NB4 (cell line): ENCODE measurements at regions not wholly inside any gene's neighbourhood (a gene's known extent, or its start where the extent isn't known, plus 50 kb on each side); places are given as distances from the start of the nearest gene placed in this dataset.

Experiments used
- MYC ChIP-seq: IDR thresholded peaks from 2 replicates; pipeline ENCODE4 v1.6.1; 2011; ENCODE audit warnings: low read depth, low read length
- POLR2A ChIP-seq: IDR thresholded peaks from 2 replicates; pipeline ENCODE4 v1.6.1; 2011; ENCODE audit warnings: mild to moderate bottlenecking; ENCODE audit not compliant: insufficient read length; ENCODE audit errors: extremely low read depth
- TF ChIP-seq, protein P1 (sequence below): IDR thresholded peaks from one replicate; pipeline ENCODE4 v1.5.1; 2012; ENCODE audit warnings: low read depth, low read length
- TF ChIP-seq, protein P2 (sequence below): IDR thresholded peaks from 2 replicates; pipeline ENCODE4 v1.6.1; 2011; ENCODE audit warnings: low read depth, low read length

DNA sequence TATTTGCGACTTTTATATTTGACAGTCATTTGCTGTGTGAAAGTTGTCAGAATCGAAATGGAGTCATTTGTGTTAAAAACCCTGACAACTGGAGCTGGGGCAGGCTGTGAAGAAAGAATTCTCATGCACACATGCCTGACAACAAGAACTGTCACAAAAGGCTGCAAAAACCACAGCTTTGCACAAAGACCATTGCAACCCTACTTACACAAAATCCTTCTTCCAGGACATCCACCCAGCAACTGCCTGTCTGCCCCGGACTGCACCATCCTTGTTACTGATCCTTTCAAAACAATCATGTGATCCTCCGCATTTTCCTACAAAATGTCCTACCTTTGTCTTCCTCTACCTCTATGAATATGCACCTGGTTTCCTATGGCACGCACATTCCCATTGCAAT, 66.8 kb upstream of the IRS2 start:
- TF ChIP-seq, protein P1, sequence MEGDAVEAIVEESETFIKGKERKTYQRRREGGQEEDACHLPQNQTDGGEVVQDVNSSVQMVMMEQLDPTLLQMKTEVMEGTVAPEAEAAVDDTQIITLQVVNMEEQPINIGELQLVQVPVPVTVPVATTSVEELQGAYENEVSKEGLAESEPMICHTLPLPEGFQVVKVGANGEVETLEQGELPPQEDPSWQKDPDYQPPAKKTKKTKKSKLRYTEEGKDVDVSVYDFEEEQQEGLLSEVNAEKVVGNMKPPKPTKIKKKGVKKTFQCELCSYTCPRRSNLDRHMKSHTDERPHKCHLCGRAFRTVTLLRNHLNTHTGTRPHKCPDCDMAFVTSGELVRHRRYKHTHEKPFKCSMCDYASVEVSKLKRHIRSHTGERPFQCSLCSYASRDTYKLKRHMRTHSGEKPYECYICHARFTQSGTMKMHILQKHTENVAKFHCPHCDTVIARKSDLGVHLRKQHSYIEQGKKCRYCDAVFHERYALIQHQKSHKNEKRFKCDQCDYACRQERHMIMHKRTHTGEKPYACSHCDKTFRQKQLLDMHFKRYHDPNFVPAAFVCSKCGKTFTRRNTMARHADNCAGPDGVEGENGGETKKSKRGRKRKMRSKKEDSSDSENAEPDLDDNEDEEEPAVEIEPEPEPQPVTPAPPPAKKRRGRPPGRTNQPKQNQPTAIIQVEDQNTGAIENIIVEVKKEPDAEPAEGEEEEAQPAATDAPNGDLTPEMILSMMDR, result no peak
- TF ChIP-seq POLR2A, result no peak
- TF ChIP-seq, protein P2, sequence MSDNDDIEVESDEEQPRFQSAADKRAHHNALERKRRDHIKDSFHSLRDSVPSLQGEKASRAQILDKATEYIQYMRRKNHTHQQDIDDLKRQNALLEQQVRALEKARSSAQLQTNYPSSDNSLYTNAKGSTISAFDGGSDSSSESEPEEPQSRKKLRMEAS, result no peak
- no peak for TF ChIP-seq MYC
